Rectal smooth muscle tissue (tissue), 1 donor: ENCODE measurements at regions not wholly inside any gene's neighbourhood (a gene's known extent, or its start where the extent isn't known, plus 50 kb on each side); places are given as distances from the start of the nearest gene placed in this dataset.

Experiments used
- H3K27ac ChIP-seq: one replicate; pipeline ENCODE4 v1.7.0; 2013; ENCODE audit warnings: low read depth, low read length, inconsistent platforms
- H3K27me3 ChIP-seq: one replicate; pipeline ENCODE4 v1.7.0; 2013; ENCODE audit warnings: low read length; ENCODE audit not compliant: control insufficient read depth, insufficient read depth
- H3K36me3 ChIP-seq: one replicate; pipeline ENCODE4 v1.7.0; 2013; ENCODE audit warnings: low read length; ENCODE audit not compliant: control insufficient read depth, insufficient read depth
- H3K4me1 ChIP-seq: one replicate; pipeline ENCODE4 v1.7.0; 2013; ENCODE audit warnings: low read length; ENCODE audit not compliant: control insufficient read depth, insufficient read depth
- H3K4me3 ChIP-seq: one replicate; pipeline ENCODE4 v1.7.0; 2013; ENCODE audit warnings: low read length
- H3K9ac ChIP-seq: one replicate; pipeline ENCODE4 v1.7.0; 2013; ENCODE audit warnings: low read length

DNA sequence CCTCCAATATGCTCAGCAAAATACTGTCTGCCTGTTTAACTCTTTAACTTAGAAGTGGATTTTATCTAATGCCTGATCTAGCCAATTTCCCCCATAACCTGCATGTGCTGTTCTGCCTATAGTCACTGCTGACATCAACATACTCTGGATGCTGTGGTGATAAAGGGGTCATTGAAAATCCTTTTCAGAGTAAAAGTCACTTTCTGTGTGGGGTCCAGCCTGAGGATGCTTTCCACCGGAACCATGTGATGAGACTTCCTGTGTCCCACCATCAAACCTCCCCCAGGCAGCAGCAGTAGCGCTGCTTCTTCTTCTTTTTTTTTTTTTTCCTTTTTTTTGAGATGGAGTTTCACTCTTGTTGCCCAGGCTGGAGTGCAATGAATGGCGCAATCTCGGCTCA lies 607.0 kb downstream of the BCL11B start:
- H3K27me3 ChIP-seq = no peaks in the 10 kb centered on the region
- H3K27ac ChIP-seq = no peak overlapping the region
- no peak overlapping the region for H3K4me3 ChIP-seq
- H3K4me1 ChIP-seq = no peaks in the 10 kb centered on the region
- no peak overlapping the region for H3K9ac ChIP-seq
- H3K36me3 ChIP-seq = no peaks in the 10 kb centered on the region

DNA sequence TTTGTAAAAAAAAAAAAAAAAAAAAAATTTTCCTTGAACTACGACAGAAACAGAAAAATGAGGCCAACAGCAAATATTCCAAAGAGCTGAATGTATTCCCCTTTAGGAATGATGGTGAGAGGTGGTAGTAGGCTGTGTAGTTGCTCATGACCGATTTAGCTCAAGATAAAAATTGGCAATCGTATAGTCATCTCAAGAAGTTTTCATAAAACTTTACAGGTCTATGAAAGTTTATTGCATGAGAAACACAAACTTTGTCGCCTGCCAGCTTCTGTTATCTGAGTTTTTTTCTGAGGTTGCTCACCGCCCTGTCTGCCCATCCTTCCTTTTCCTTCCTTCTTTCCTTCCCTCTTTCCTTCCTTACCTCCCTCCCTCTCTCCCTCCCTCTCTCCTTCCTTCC lies 605.5 kb downstream of the BCL11B start:
- H3K36me3 ChIP-seq = no peaks in the 10 kb centered on the region
- no peaks in the 10 kb centered on the region for H3K4me1 ChIP-seq
- H3K27ac ChIP-seq = no peak overlapping the region
- no peaks in the 10 kb centered on the region for H3K27me3 ChIP-seq
- no peak overlapping the region for H3K9ac ChIP-seq
- no peak overlapping the region for H3K4me3 ChIP-seq

DNA sequence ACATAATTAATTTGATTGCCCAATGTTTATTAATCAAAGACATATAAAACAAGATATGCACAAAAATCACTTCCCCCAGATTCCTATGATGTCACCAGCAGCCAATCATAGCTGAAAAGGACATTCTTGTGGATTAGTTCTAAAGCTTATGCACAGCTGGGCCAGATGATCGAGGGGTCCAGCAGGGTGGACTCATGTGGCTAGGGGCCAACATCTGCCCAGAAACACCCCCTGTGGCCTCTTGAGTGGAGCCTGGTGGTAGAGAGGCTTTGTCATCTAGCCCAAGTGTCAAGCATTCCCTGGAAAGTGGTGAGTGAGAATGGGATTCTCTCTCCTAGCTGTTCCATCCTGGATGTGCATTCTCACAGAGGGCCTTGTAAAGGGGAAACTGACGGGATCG lies 590.0 kb downstream of the BCL11B start:
- Histone ChIP-seq H3K9ac (no peak overlapping the region), H3K4me3 (no peak overlapping the region), H3K27me3 (no peaks in the 10 kb centered on the region), H3K36me3 (no peaks in the 10 kb centered on the region), H3K4me1 (no peaks in the 10 kb centered on the region), H3K27ac (no peak overlapping the region)

DNA sequence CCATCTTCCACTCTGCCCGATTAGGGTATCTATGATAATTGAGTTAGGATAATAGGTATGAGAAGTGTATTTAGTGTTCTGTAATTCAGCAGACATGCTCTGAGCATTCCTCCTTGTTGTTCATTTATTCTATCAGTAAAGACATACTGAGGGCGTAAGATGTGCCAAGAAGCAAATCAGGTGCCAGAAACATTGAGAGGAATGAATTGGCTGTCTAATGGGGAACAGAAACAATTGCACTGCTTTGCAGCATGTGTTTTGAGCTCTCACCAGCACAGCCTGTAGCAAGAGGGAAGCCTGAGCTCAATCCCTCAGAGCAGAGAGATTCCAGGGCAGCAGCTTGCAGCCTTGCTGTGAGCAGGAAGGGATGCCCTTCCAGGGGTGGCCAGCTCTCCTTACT lies 589.3 kb downstream of the BCL11B start:
- Histone ChIP-seq H3K36me3 (no peaks in the 10 kb centered on the region), H3K9ac (no peak overlapping the region), H3K27me3 (no peaks in the 10 kb centered on the region), H3K4me1 (no peaks in the 10 kb centered on the region), H3K4me3 (no peak overlapping the region), H3K27ac (no peak overlapping the region)

DNA sequence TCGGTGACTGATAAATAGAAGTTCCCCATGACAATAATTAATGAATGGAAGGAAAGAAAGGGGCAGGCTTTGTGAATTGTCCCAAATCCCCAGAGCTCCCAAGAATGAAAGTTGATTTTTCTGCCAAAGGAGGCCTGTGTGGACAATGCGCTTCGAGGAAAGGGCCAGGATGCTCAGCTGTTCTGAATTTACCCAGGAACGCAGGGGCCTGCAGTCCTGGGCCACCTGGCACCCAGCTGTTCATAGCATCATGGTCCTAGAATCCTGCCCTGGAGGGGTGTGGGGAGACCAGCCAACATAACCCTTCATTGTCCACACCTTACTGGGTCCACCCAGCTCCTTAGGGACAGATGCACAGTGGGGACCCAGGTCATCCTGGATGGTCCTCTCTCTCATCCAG lies 587.5 kb downstream of the BCL11B start:
- H3K4me3 ChIP-seq = no peak overlapping the region
- no peak overlapping the region for H3K27ac ChIP-seq
- no peaks in the 10 kb centered on the region for H3K36me3 ChIP-seq
- H3K4me1 ChIP-seq = no peaks in the 10 kb centered on the region
- no peaks in the 10 kb centered on the region for H3K27me3 ChIP-seq
- H3K9ac ChIP-seq = no peak overlapping the region

DNA sequence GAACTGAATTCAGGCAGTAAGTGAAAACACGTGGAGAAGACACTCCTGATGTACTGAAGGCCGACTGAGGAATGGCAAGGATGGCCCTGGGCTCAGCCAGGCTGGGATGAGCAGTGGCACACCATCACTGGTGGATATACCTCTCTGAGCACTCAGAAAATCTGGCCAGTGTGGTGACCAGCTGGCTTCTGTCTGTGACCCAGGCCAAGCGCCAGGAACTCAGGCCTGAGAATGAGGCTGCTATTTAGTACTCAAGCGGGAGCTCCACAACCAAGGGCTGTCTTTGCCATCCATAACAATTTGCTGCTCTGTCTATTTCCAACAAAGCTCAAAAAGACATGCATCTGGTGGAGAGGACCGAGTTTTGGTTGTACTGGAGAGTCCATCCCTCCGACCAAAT lies 586.3 kb downstream of the BCL11B start:
- Histone ChIP-seq H3K9ac (no peak overlapping the region), H3K4me3 (no peak overlapping the region), H3K27ac (no peak overlapping the region), H3K4me1 (no peaks in the 10 kb centered on the region), H3K36me3 (no peaks in the 10 kb centered on the region), H3K27me3 (no peaks in the 10 kb centered on the region)

DNA sequence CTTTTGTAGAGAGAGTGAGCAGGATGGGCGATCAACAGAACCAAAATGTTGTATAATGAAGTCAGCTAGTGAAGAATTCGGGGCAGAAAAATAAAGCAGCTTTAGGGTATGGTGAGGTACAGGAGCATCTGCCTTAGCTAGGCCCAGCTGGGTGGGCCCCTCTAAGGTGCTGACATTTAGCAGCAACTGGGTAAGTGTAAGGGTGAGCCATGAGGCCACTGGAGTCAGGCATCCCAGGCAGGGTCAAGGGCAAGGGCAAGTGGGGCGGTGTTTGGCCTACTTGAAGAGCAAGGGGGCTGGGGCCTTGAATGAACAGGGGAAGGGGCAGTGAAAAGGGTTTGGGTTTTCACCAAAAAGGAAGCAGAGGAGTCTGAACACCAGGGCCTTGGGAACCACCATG lies 583.6 kb downstream of the BCL11B start:
- no peaks in the 10 kb centered on the region for H3K4me1 ChIP-seq
- H3K9ac ChIP-seq = no peak overlapping the region
- no peaks in the 10 kb centered on the region for H3K27me3 ChIP-seq
- H3K4me3 ChIP-seq = no peak overlapping the region
- H3K27ac ChIP-seq = no peak overlapping the region
- H3K36me3 ChIP-seq = no peaks in the 10 kb centered on the region

DNA sequence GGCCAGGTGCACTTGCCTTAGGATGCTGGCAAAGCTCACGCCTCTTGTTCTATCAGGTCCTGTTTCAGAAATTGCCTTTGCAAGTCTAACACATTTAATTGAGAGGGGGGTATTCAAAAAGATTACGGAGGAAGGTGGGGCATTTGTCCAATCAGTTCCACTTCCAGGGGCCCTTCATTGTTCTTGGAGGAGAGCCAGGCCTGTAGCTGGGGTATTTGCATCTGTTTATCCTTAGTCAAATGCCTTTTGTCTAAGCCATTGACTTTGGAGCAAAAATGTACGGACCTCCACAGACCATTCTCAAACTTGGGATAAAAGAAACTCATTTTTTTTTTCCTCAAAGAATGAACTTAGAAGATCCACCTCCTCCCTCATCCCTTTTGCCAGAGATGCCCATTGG lies 582.0 kb downstream of the BCL11B start:
- no peak overlapping the region for H3K9ac ChIP-seq
- H3K27me3 ChIP-seq = no peaks in the 10 kb centered on the region
- H3K27ac ChIP-seq = no peak overlapping the region
- no peaks in the 10 kb centered on the region for H3K4me1 ChIP-seq
- no peaks in the 10 kb centered on the region for H3K36me3 ChIP-seq
- no peak overlapping the region for H3K4me3 ChIP-seq

DNA sequence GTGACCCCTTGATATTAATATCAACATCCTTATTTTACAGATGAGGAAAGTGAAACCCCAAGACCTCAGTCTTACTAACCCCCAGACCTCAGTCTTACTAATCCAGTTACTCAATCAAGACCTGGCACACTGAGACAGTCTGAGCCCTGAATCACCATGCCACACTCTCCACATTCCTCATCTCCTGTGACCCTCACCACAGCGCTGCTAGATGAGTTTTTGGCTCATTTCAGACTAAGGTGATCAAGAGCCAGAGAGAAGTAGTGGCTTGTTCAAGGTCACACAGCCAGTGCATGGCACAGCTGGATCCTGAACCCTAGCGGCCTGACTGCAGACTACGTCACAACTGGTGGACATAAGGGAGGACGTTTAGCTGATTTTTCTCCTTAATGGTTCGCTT lies 579.2 kb downstream of the BCL11B start:
- no peaks in the 10 kb centered on the region for H3K36me3 ChIP-seq
- H3K4me3 ChIP-seq = no peak overlapping the region
- H3K27me3 ChIP-seq = no peaks in the 10 kb centered on the region
- no peak overlapping the region for H3K9ac ChIP-seq
- no peaks in the 10 kb centered on the region for H3K4me1 ChIP-seq
- H3K27ac ChIP-seq = no peak overlapping the region

DNA sequence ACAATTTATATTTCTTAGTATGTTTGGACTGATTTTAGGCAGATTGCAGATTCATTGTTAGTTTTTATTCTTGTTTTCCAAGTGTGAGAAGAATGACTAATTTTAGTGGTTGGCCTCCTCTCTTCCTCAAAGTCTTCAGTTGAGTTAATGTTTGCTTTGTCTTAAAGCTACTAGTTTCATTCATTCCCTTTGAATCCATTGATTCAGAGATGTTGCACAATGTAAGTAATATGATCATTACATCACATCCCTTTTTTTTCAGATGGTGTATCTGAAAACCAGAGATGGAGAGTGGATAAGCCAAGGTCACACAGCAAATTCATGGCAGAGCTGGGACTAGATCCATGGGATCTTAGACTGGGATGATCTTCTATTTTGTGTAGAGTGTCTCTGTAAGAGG lies 577.5 kb downstream of the BCL11B start:
- H3K9ac ChIP-seq = no peak overlapping the region
- H3K27me3 ChIP-seq = no peaks in the 10 kb centered on the region
- H3K4me1 ChIP-seq = no peaks in the 10 kb centered on the region
- no peak overlapping the region for H3K4me3 ChIP-seq
- no peaks in the 10 kb centered on the region for H3K36me3 ChIP-seq
- H3K27ac ChIP-seq = no peak overlapping the region

DNA sequence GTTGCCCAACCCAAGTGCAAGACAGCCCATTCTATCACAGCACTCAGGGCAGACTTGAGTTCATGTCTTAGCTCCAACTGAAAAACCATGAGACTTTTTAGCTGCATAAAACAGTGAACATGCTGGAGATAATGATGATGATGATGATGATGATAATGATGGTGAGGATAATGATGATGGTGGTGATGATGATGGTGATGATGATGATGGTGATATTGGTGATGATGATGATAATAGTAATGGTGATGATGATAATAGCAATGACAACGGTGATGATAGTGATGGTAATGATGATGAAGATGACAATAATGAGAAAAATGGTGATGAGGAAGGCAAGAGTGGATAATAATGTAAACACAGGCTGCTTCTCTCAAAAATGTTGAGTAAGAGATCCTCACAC lies 576.2 kb downstream of the BCL11B start:
- Histone ChIP-seq H3K27ac (no peak overlapping the region), H3K9ac (no peak overlapping the region), H3K36me3 (no peaks in the 10 kb centered on the region), H3K27me3 (no peaks in the 10 kb centered on the region), H3K4me3 (no peak overlapping the region), H3K4me1 (no peaks in the 10 kb centered on the region)

DNA sequence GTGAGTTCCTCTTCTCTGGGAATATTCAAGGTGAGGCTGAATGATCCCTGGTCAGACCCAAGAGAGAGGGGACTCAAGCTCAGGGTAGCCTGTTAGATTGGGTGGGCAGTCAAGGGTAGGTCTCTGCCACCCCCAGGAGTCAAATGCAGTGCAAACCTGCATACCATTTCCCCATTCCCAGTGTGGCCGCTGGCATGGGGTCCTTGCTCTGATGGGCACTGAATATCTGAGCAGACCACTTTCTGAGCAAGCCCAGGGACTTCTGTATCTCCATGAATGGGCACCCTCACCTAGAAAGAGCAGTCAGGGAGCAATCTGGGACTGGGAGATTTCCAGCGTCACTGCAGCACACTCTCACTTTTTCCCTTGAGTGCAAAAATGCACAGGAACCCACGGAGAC lies 573.7 kb downstream of the BCL11B start:
- Histone ChIP-seq H3K36me3 (no peaks in the 10 kb centered on the region), H3K27ac (no peak overlapping the region), H3K9ac (no peak overlapping the region), H3K4me1 (no peaks in the 10 kb centered on the region), H3K4me3 (no peak overlapping the region), H3K27me3 (no peaks in the 10 kb centered on the region)

DNA sequence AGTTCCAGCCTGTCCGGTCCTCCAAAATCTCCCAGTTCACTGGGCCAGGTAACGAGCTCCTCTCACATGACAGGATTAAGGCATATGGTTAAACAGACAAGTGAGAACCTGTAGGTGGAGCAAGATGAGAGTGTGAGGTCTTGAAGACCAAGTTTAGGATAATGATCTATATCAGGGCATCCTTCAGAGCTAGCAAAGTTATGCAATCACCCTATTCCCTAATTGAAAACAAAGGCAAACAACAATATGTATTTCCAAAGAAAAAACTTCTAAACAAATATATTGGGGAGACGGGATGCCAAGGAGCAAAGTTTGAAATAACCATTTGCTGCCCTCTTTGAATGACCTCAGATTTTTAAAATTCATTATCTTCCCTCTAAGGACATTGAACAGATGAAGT lies 571.2 kb downstream of the BCL11B start:
- Histone ChIP-seq H3K4me1 (no peaks in the 10 kb centered on the region), H3K27ac (no peak overlapping the region), H3K4me3 (no peak overlapping the region), H3K27me3 (no peaks in the 10 kb centered on the region), H3K9ac (no peak overlapping the region), H3K36me3 (no peaks in the 10 kb centered on the region)

DNA sequence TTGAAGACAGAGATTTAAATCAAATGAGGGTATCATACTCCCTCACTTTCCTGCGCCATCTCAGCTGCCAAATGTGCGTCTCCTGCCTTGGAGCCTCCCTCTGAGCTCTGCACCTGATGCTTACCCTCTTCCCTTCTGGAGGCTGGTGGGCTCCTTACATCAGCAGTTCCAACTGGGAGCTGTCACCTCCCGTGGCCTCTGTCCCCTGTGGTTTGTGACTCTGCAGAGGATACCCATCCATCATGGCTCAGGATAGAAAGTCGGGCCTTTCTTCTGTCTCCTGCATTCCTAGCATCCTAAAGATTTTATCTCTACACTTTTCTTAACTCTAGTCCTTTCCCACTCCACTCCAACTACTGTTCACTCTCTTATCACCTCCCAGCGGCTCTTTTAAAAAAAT lies 570.6 kb downstream of the BCL11B start:
- H3K4me1 ChIP-seq = no peaks in the 10 kb centered on the region
- no peak overlapping the region for H3K27ac ChIP-seq
- H3K27me3 ChIP-seq = no peaks in the 10 kb centered on the region
- no peak overlapping the region for H3K9ac ChIP-seq
- H3K4me3 ChIP-seq = no peak overlapping the region
- H3K36me3 ChIP-seq = no peaks in the 10 kb centered on the region
